GM19239 (cell line): ENCODE measurements at regions not wholly inside any gene's neighbourhood (a gene's known extent, or its start where the extent isn't known, plus 50 kb on each side); places are given as distances from the start of the nearest gene placed in this dataset.
A peak's percentile ranks its signal among the peaks of the same experiment; 100 is the strongest.
"Not testable (repeated sequence)": the region's sequence is repeated elsewhere in the genome, so short reads cannot be mapped to it uniquely, and the experiment has no call there.

Experiments
- DNase-seq: peaks from one replicate; pipeline ENCODE4 v3.0.0; 2011; ENCODE audit warnings: low spot score; ENCODE audit not compliant: insufficient read length
- FAIRE-seq: peaks from 2 replicates; lab custom pipeline; 2011; peaks lifted over from hg19 to GRCh38; lab: Jason Lieb, UNC

- not testable (repeated sequence) for DNase-seq, FAIRE-seq
These were observed 69.8 kb upstream of the MYRIP start for GRCh38 chr3:39739658-39740057.

GRCh38 chr3:39744746-39745145, 64.7 kb upstream of the MYRIP start:
- no peak for FAIRE-seq
- DNase-seq = no peak

- no peak for DNase-seq
- no peak for FAIRE-seq
These were observed 61.4 kb upstream of the MYRIP start for GRCh38 chr3:39748002-39748401.

- DNase-seq = no peak
- FAIRE-seq = no peak
These were observed 60.6 kb upstream of the MYRIP start for GRCh38 chr3:39748763-39749162.

DNA sequence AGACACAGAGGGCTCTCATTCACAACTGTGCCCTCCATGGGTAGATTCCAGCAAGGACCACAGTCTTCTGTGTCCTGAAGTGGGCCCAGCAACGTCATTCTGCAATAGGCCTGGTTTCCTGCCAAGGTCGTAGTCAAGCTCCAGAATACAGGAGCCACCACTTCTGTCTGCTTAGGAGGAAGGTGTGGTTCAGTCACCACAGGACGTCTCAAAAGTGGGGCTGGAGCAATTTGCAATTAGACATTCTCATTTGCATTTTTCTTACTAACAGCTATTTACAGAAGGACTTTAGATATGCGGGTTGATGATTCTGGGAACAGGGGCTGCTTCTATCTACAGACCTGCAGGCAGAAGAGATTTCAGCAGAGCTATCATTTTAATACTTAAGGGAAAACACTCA, 58.7 kb upstream of the MYRIP start:
- no peak for DNase-seq
- FAIRE-seq = peak; percentile 91

DNA sequence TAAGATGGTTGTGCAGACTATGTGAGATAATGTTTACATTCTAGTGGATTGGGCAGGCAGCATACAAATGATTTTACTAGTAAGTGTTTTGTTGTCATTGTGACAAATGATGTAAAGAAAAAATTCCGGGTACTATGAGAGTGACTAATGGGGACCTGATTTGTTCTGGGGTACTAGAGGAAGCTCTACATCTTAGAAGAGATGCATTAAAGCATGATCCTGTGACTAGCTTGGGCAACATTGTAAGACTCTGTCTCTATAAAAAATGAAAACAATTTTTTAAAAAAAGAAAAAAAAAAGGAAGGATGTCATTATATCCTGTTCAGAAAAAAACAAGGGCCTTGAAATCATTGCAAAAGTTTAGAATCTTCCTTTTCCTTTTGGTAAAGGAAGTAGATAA, 58.1 kb upstream of the MYRIP start:
- no peak for FAIRE-seq
- no peak for DNase-seq

DNA sequence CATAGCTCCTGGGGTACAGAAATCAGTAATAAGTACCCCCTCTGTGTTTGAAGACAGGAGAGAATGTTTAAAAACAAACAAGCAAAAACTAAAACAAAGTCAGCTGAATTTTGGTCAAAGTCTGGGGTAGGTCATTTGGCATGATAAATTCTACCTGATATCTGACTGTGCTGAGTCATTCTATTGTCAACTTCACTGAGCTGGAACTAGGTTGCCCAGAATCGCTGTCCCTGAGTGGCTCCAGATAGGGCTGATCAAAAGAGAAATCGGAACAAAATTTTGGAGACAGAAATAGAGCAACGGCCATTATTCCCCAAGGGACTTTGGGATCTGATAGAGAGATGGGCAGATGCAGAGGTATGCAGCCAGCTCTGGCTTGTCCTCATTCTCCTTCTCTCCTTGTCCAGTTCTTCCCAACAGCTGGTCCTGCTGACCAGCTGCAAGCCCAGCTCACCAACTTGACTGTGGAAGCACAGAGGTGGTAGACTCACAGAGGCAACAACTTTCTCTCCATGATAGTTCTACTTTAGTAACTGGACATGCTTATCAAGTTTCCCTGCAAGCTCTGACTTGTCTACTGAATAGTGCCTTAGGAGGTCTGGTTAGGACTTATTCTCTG, 57.3 kb upstream of the MYRIP start:
- DNase-seq (no peak), FAIRE-seq (peak; percentile 81)

GRCh38 chr3:39752751-39753150, 56.7 kb upstream of the MYRIP start:
- DNase-seq (no peak), FAIRE-seq (no peak)

GRCh38 chr3:39753391-39753790, 56.0 kb upstream of the MYRIP start:
- no peak for DNase-seq
- FAIRE-seq = peak; percentile 4

GRCh38 chr3:39754549-39754948, 54.9 kb upstream of the MYRIP start:
- FAIRE-seq (peak; percentile 89), DNase-seq (no peak)

DNA sequence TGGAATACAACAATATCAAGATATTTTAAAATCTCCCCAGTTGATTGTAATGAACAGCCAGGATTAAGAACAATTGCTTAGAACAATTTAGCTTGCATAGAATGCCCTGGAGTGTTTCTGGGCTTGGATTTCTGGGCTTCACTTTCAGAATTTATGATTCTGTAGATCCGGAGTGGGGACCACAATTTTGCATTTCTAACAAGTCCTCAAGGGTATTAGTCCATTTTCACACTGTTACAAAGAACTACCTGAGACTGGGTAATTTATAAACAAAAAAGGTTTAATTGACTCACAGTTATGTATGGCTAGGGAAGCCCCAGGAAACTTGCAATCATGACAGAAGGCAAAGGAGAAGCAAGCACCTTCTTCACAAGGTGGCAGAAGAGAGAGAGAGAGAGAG, 54.3 kb upstream of the MYRIP start:
- FAIRE-seq (peak; percentile 55), DNase-seq (no peak)

GRCh38 chr3:39757307-39757706, 52.1 kb upstream of the MYRIP start:
- no peak for DNase-seq
- FAIRE-seq = no peak
